22Rv1 (cell line): ENCODE measurements at regions not wholly inside any gene's neighbourhood (a gene's known extent, or its start where the extent isn't known, plus 50 kb on each side); places are given as distances from the start of the nearest gene placed in this dataset.

Source experiments
- ZFX ChIP-seq: fragments of 450-650 bp; IDR thresholded peaks from 2 replicates; pipeline ENCODE4 v1.6.1; 2017; ENCODE audit warnings: antibody characterized with exemption, borderline replicate concordance
- TF ChIP-seq, protein P1 (sequence below): fragments of 450-650 bp; IDR thresholded peaks from 2 replicates; pipeline ENCODE4 v1.5.1; 2017; ENCODE audit warnings: mild to moderate bottlenecking

- TF ChIP-seq, protein P1, sequence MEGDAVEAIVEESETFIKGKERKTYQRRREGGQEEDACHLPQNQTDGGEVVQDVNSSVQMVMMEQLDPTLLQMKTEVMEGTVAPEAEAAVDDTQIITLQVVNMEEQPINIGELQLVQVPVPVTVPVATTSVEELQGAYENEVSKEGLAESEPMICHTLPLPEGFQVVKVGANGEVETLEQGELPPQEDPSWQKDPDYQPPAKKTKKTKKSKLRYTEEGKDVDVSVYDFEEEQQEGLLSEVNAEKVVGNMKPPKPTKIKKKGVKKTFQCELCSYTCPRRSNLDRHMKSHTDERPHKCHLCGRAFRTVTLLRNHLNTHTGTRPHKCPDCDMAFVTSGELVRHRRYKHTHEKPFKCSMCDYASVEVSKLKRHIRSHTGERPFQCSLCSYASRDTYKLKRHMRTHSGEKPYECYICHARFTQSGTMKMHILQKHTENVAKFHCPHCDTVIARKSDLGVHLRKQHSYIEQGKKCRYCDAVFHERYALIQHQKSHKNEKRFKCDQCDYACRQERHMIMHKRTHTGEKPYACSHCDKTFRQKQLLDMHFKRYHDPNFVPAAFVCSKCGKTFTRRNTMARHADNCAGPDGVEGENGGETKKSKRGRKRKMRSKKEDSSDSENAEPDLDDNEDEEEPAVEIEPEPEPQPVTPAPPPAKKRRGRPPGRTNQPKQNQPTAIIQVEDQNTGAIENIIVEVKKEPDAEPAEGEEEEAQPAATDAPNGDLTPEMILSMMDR, result no peak
- TF ChIP-seq ZFX, result no peak
Observed at GRCh38 chr11:26243426-26243825, 88.5 kb upstream of the ANO3 start.
